ENCODE measurements at regions not wholly inside any gene's neighbourhood (a gene's known extent, or its start where the extent isn't known, plus 50 kb on each side); places are given as distances from the start of the nearest gene placed in this dataset.

DNA sequence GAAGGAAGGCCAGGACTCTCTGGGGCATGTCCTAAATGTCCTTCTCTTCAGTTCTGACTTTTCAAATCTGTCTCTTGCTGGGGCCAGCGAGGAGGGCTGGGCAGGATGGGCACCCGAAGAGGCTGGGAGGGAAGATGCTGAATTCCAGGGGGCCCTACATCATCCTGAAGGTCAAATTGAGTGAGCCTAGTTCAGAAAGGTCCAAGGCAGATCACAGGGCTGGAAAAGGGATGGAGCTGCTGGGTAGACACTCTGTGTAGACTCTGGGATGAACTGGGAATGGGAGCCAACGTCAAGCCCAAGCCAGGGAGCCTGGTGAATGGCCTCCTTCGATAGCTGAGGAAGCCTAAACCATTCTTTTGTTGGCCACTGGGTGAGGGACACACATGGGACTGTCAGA is 133.1 kb downstream of the MYCN start:
- no peaks in the 10 kb centered on the region for H3K36me3 ChIP-seq (ENCODE audit: insufficient read depth, low read length)
- no peak for DNase-seq
- no peaks in the 10 kb centered on the region for H3K4me1 ChIP-seq (ENCODE audit: insufficient read depth, low read length)
- no peak overlapping the region for H3K4me3 Mint-ChIP-seq
- H3K27ac Mint-ChIP-seq: no peak overlapping the region
- H3K9me3 Mint-ChIP-seq: peaks cover 0 to 2% (median 0%) of the 10 kb centered on the region in 5 donors
- H3K27ac ChIP-seq (ENCODE audit: low read depth, low read length): no peak overlapping the region
- H3K27me3 ChIP-seq (ENCODE audit: insufficient read depth, low read length, poor library complexity, severe bottlenecking): no peaks in the 10 kb centered on the region
- H3K27me3 Mint-ChIP-seq: peaks cover 0 to 3% of the 10 kb centered on the region in 2 donors
- no peaks in the 10 kb centered on the region for H3K9me3 ChIP-seq (ENCODE audit: low read length)
- no peaks in the 10 kb centered on the region for H3K36me3 Mint-ChIP-seq
- POLR2A ChIA-PET: no interaction called here
- H3K4me1 Mint-ChIP-seq: no peaks in the 10 kb centered on the region
- H3K4me3 ChIP-seq (ENCODE audit: low read length): no peak overlapping the region
- CTCF ChIA-PET: no interaction called here

GRCh38 chr2:16072638-16073290 is 132.4 kb downstream of the MYCN start:
- no peaks in the 10 kb centered on the region for H3K4me1 Mint-ChIP-seq
- H3K4me3 Mint-ChIP-seq: no peak overlapping the region
- no peaks in the 10 kb centered on the region for H3K9me3 ChIP-seq (ENCODE audit: low read length)
- H3K36me3 Mint-ChIP-seq: no peaks in the 10 kb centered on the region
- H3K4me1 ChIP-seq (ENCODE audit: insufficient read depth, low read length): no peaks in the 10 kb centered on the region
- no peak overlapping the region for H3K4me3 ChIP-seq (ENCODE audit: low read length)
- H3K27ac ChIP-seq (ENCODE audit: low read depth, low read length): no peak overlapping the region
- peaks cover 0 to 2% (median 0%) of the 10 kb centered on the region in 5 donors for H3K9me3 Mint-ChIP-seq
- no peak overlapping the region for H3K27ac Mint-ChIP-seq
- H3K27me3 Mint-ChIP-seq: peaks cover 0 to 4% of the 10 kb centered on the region in 2 donors
- no peaks in the 10 kb centered on the region for H3K36me3 ChIP-seq (ENCODE audit: insufficient read depth, low read length)
- no peak for DNase-seq
- ChIA-PET CTCF (no interaction called here), POLR2A (no interaction called here)
- H3K27me3 ChIP-seq (ENCODE audit: insufficient read depth, low read length, poor library complexity, severe bottlenecking): no peaks in the 10 kb centered on the region

DNA sequence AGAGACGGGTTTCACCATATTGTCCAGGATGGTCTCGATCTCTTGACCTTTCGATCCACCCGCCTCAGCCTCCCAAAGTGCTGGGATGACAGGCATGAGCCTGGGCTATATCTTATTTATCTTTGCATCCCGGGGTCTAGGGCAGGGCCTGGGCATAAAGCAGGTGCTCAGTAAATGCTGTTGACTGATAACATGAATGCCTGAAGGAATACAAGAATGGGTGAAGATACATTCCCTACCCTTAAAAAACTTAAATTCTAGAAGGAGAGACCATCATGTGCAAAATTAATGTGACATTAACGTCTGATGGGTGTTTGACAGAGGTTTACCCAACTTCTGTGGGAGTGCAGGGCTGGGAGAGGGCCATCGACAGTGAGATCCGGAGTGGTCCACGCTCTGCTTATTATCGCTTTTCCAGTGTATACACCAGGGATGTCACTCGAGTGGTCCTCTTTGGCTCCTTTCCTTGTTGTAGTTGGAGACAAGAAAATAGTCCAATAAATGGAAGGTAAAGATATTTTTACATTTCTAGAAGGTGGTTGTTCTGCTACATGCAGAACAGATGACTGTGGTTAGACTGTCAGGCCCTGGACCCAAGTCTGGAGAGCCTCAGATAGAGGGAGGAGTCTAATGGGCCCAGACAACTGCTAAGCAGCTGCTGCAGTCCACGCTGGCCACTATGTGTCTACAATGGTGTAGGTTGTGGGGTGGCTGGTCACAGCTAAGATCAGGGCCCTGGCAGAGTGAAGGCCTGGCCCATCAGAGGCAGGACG is 131.7 kb downstream of the MYCN start:
- Histone ChIP-seq H3K4me1 (ENCODE audit: insufficient read depth, low read length) (no peaks in the 10 kb centered on the region), H3K9me3 (ENCODE audit: low read length) (no peaks in the 10 kb centered on the region), H3K4me3 (ENCODE audit: low read length) (no peak overlapping the region), H3K27ac (ENCODE audit: low read depth, low read length) (no peak overlapping the region), H3K27me3 (ENCODE audit: insufficient read depth, low read length, poor library complexity, severe bottlenecking) (no peaks in the 10 kb centered on the region), H3K36me3 (ENCODE audit: insufficient read depth, low read length) (no peaks in the 10 kb centered on the region)
- no peak overlapping the region for H3K27ac Mint-ChIP-seq
- ChIA-PET CTCF (no interaction called here), POLR2A (no interaction called here)
- no peaks in the 10 kb centered on the region for H3K36me3 Mint-ChIP-seq
- peaks cover 0 to 4% of the 10 kb centered on the region in 2 donors for H3K27me3 Mint-ChIP-seq
- no peak for DNase-seq
- H3K9me3 Mint-ChIP-seq: peaks cover 0 to 2% (median 0%) of the 10 kb centered on the region in 5 donors
- no peak overlapping the region for H3K4me3 Mint-ChIP-seq
- H3K4me1 Mint-ChIP-seq: no peaks in the 10 kb centered on the region

GRCh38 chr2:16071039-16071864 is 130.9 kb downstream of the MYCN start:
- Histone ChIP-seq H3K27me3 (ENCODE audit: insufficient read depth, low read length, poor library complexity, severe bottlenecking) (no peaks in the 10 kb centered on the region), H3K4me3 (ENCODE audit: low read length) (no peak overlapping the region), H3K9me3 (ENCODE audit: low read length) (no peaks in the 10 kb centered on the region), H3K36me3 (ENCODE audit: insufficient read depth, low read length) (no peaks in the 10 kb centered on the region), H3K27ac (ENCODE audit: low read depth, low read length) (no peak overlapping the region), H3K4me1 (ENCODE audit: insufficient read depth, low read length) (no peaks in the 10 kb centered on the region)
- no peak overlapping the region for H3K4me3 Mint-ChIP-seq
- ChIA-PET CTCF (no interaction called here), POLR2A (no interaction called here)
- H3K27me3 Mint-ChIP-seq: peaks cover 0 to 6% of the 10 kb centered on the region in 2 donors
- no peak for DNase-seq
- H3K9me3 Mint-ChIP-seq: peaks cover 0 to 2% (median 0%) of the 10 kb centered on the region in 5 donors
- no peaks in the 10 kb centered on the region for H3K4me1 Mint-ChIP-seq
- no peak overlapping the region for H3K27ac Mint-ChIP-seq
- H3K36me3 Mint-ChIP-seq: no peaks in the 10 kb centered on the region

DNA sequence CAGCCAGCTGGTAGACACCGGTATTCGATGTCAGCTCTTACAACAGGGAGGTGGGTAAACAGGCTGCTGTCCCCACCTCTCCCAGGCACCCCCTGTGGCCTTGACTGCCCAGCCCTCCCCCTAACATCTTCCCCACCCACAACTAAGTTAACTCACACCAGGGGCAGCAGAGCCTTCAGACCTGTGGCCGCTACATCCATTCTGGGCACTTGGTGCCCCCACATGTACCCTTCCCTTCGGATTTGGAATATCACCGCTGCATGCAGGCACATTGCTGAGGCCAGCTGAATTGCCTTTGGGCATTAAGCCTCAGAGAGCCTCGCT is 130.3 kb downstream of the MYCN start:
- no peaks in the 10 kb centered on the region for H3K36me3 ChIP-seq (ENCODE audit: insufficient read depth, low read length)
- ChIA-PET CTCF (no interaction called here), POLR2A (no interaction called here)
- peaks cover 0 to 6% of the 10 kb centered on the region in 2 donors for H3K27me3 Mint-ChIP-seq
- no peaks in the 10 kb centered on the region for H3K9me3 ChIP-seq (ENCODE audit: low read length)
- no peak for DNase-seq
- no peaks in the 10 kb centered on the region for H3K4me1 ChIP-seq (ENCODE audit: insufficient read depth, low read length)
- no peaks in the 10 kb centered on the region for H3K27me3 ChIP-seq (ENCODE audit: insufficient read depth, low read length, poor library complexity, severe bottlenecking)
- peaks cover 0 to 2% (median 0%) of the 10 kb centered on the region in 5 donors for H3K9me3 Mint-ChIP-seq
- no peak overlapping the region for H3K4me3 ChIP-seq (ENCODE audit: low read length)
- H3K36me3 Mint-ChIP-seq: no peaks in the 10 kb centered on the region
- no peaks in the 10 kb centered on the region for H3K4me1 Mint-ChIP-seq
- no peak overlapping the region for H3K27ac Mint-ChIP-seq
- no peak overlapping the region for H3K4me3 Mint-ChIP-seq
- H3K27ac ChIP-seq (ENCODE audit: low read depth, low read length): no peak overlapping the region

- Mint-ChIP-seq H3K36me3 (no peaks in the 10 kb centered on the region), H3K4me1 (no peaks in the 10 kb centered on the region), H3K9me3 (peaks cover 0 to 2% (median 0%) of the 10 kb centered on the region in 5 donors), H3K27me3 (peaks cover 0 to 6% of the 10 kb centered on the region in 2 donors), H3K4me3 (no peak overlapping the region), H3K27ac (peak overlapping the region in 1 of 8 donors; percentile 43)
- no peak for DNase-seq
- H3K27me3 ChIP-seq (ENCODE audit: insufficient read depth, low read length, poor library complexity, severe bottlenecking): no peaks in the 10 kb centered on the region
- no peaks in the 10 kb centered on the region for H3K36me3 ChIP-seq (ENCODE audit: insufficient read depth, low read length)
- ChIA-PET CTCF (no interaction called here), POLR2A (no interaction called here)
- H3K4me3 ChIP-seq (ENCODE audit: low read length): no peak overlapping the region
- H3K27ac ChIP-seq (ENCODE audit: low read depth, low read length): no peak overlapping the region
- H3K4me1 ChIP-seq (ENCODE audit: insufficient read depth, low read length): no peaks in the 10 kb centered on the region
- no peaks in the 10 kb centered on the region for H3K9me3 ChIP-seq (ENCODE audit: low read length)
These were observed 129.7 kb downstream of the MYCN start for GRCh38 chr2:16069933-16070647.

- Mint-ChIP-seq H3K36me3 (no peaks in the 10 kb centered on the region), H3K27me3 (peaks cover 0 to 6% of the 10 kb centered on the region in 2 donors), H3K4me3 (no peak overlapping the region), H3K4me1 (no peaks in the 10 kb centered on the region), H3K27ac (no peak overlapping the region), H3K9me3 (peaks cover 0 to 2% (median 0%) of the 10 kb centered on the region in 5 donors)
- no peaks in the 10 kb centered on the region for H3K27me3 ChIP-seq (ENCODE audit: insufficient read depth, low read length, poor library complexity, severe bottlenecking)
- DNase-seq: no peak
- no peak overlapping the region for H3K27ac ChIP-seq (ENCODE audit: low read depth, low read length)
- POLR2A ChIA-PET: no interaction called here
- no peaks in the 10 kb centered on the region for H3K9me3 ChIP-seq (ENCODE audit: low read length)
- H3K36me3 ChIP-seq (ENCODE audit: insufficient read depth, low read length): no peaks in the 10 kb centered on the region
- no peak overlapping the region for H3K4me3 ChIP-seq (ENCODE audit: low read length)
- no peaks in the 10 kb centered on the region for H3K4me1 ChIP-seq (ENCODE audit: insufficient read depth, low read length)
- CTCF ChIA-PET: no interaction called here
These were observed 129.2 kb downstream of the MYCN start for GRCh38 chr2:16069663-16069932.

GRCh38 chr2:16068552-16068940 is 128.2 kb downstream of the MYCN start:
- Histone ChIP-seq H3K36me3 (ENCODE audit: insufficient read depth, low read length) (no peaks in the 10 kb centered on the region), H3K27me3 (ENCODE audit: insufficient read depth, low read length, poor library complexity, severe bottlenecking) (no peaks in the 10 kb centered on the region), H3K4me1 (ENCODE audit: insufficient read depth, low read length) (no peaks in the 10 kb centered on the region), H3K4me3 (ENCODE audit: low read length) (no peak overlapping the region), H3K9me3 (ENCODE audit: low read length) (no peaks in the 10 kb centered on the region), H3K27ac (ENCODE audit: low read depth, low read length) (no peak overlapping the region)
- Mint-ChIP-seq H3K36me3 (no peaks in the 10 kb centered on the region), H3K9me3 (peaks cover 4 to 9% (median 5%) of the 10 kb centered on the region in 5 donors), H3K27ac (no peak overlapping the region), H3K27me3 (peaks cover 0 to 6% of the 10 kb centered on the region in 2 donors), H3K4me3 (no peak overlapping the region), H3K4me1 (no peaks in the 10 kb centered on the region)
- ChIA-PET CTCF (no interaction called here), POLR2A (no interaction called here)
- no peak for DNase-seq
